ENCODE measurements at regions not wholly inside any gene's neighbourhood (a gene's known extent, or its start where the extent isn't known, plus 50 kb on each side); places are given as distances from the start of the nearest gene placed in this dataset.

GRCh38 chr17:72407336-72407909 is 286.6 kb downstream of the SOX9 start:
- peaks cover 93% of the 10 kb centered on the region for H3K4me1 ChIP-seq
- Mint-ChIP-seq H3K27ac (ENCODE audit: unreplicated experiment) (peak overlapping the region; percentile 97), H3K36me3 (ENCODE audit: insufficient read depth, unreplicated experiment) (peaks cover 33% of the 10 kb centered on the region), H3K4me3 (ENCODE audit: unreplicated experiment) (no peak overlapping the region), H3K9me3 (ENCODE audit: unreplicated experiment) (peaks cover 12% of the 10 kb centered on the region), H3K27me3 (ENCODE audit: insufficient read depth, unreplicated experiment) (no peaks in the 10 kb centered on the region), H3K4me1 (ENCODE audit: low read depth, unreplicated experiment) (peaks cover 53% of the 10 kb centered on the region)
- H3K4me3 ChIP-seq (ENCODE audit: low read depth, low read length), result no peak overlapping the region
- 0 out of 2 replicates have a peak, but pooled peaks cover 5% of the 10 kb centered on the region for H3K36me3 ChIP-seq (ENCODE audit: control insufficient read depth, insufficient read depth, low read length)
- no peak for TF ChIP-seq CTCF (IDR thresholded peaks at IDR 0.05; ENCODE audit: insufficient read depth in 1 of 2, low read depth in 1 of 2, low read length in 1 of 2, severe bottlenecking in 1 of 2, unreplicated experiment in 1 of 2)
- intact Hi-C loops (cut with micrococcal nuclease; ENCODE audit: unreplicated experiment), result no loop called here
- CTCF ChIA-PET, result no interaction called here
- POLR2A ChIA-PET, result no interaction called here
- no peaks in the 10 kb centered on the region for H3K27me3 ChIP-seq (replicated peaks; ENCODE audit: control insufficient read depth, insufficient read depth, low read length)
- H3K9me3 ChIP-seq, result 0 out of 2 replicates have a peak, but pooled peaks cover 3% of the 10 kb centered on the region
- no TSS peak for BruUV-seq (replicated peaks)
- DNase-seq, result no peak

- H3K27me3 Mint-ChIP-seq (ENCODE audit: insufficient read depth, unreplicated experiment), result no peaks in the 10 kb centered on the region
- POLR2A ChIA-PET, result interaction anchor here (0.6 kb wide), 1 partner anchor 288 kb away, joined by 10 read pairs; no protein-coding TSS in a partner anchor
- peak overlapping the region; percentile 97 for H3K27ac Mint-ChIP-seq (ENCODE audit: unreplicated experiment)
- Histone ChIP-seq H3K4me3 (ENCODE audit: low read depth, low read length) (no peak overlapping the region), H3K9me3 (0 out of 2 replicates have a peak, but pooled peaks cover 3% of the 10 kb centered on the region), H3K4me1 (peaks cover 93% of the 10 kb centered on the region), H3K36me3 (ENCODE audit: control insufficient read depth, insufficient read depth, low read length) (0 out of 2 replicates have a peak, but pooled peaks cover 3% of the 10 kb centered on the region), H3K27me3 (replicated peaks; ENCODE audit: control insufficient read depth, insufficient read depth, low read length) (no peaks in the 10 kb centered on the region)
- TF ChIP-seq CTCF (IDR thresholded peaks at IDR 0.05; ENCODE audit: insufficient read depth in 1 of 2, low read depth in 1 of 2, low read length in 1 of 2, severe bottlenecking in 1 of 2, unreplicated experiment in 1 of 2), result no peak
- intact Hi-C loops (cut with micrococcal nuclease; ENCODE audit: unreplicated experiment), result no loop called here
- CTCF ChIA-PET, result no interaction called here
- BruUV-seq (replicated peaks), result no TSS peak
- H3K9me3 Mint-ChIP-seq (ENCODE audit: unreplicated experiment), result peaks cover 12% of the 10 kb centered on the region
- no peak for DNase-seq
- H3K36me3 Mint-ChIP-seq (ENCODE audit: insufficient read depth, unreplicated experiment), result peaks cover 38% of the 10 kb centered on the region
- H3K4me3 Mint-ChIP-seq (ENCODE audit: unreplicated experiment), result no peak overlapping the region
- peaks cover 57% of the 10 kb centered on the region for H3K4me1 Mint-ChIP-seq (ENCODE audit: low read depth, unreplicated experiment)
These were observed 287.1 kb downstream of the SOX9 start for GRCh38 chr17:72407931-72408330.

GRCh38 chr17:72408641-72409040 is 287.8 kb downstream of the SOX9 start:
- POLR2A ChIA-PET, result no interaction called here
- CTCF ChIA-PET, result no interaction called here
- Mint-ChIP-seq H3K9me3 (ENCODE audit: unreplicated experiment) (peaks cover 12% of the 10 kb centered on the region), H3K4me3 (ENCODE audit: unreplicated experiment) (no peak overlapping the region), H3K4me1 (ENCODE audit: low read depth, unreplicated experiment) (peaks cover 60% of the 10 kb centered on the region), H3K27ac (ENCODE audit: unreplicated experiment) (peak overlapping the region; percentile 97), H3K27me3 (ENCODE audit: insufficient read depth, unreplicated experiment) (no peaks in the 10 kb centered on the region), H3K36me3 (ENCODE audit: insufficient read depth, unreplicated experiment) (peaks cover 45% of the 10 kb centered on the region)
- H3K4me3 ChIP-seq (ENCODE audit: low read depth, low read length), result no peak overlapping the region
- 0 out of 2 replicates have a peak, but pooled peaks cover 3% of the 10 kb centered on the region for H3K36me3 ChIP-seq (ENCODE audit: control insufficient read depth, insufficient read depth, low read length)
- no peak for DNase-seq
- intact Hi-C loops (cut with micrococcal nuclease; ENCODE audit: unreplicated experiment), result no loop called here
- H3K4me1 ChIP-seq, result peaks cover 89% of the 10 kb centered on the region
- no peaks in the 10 kb centered on the region for H3K27me3 ChIP-seq (replicated peaks; ENCODE audit: control insufficient read depth, insufficient read depth, low read length)
- H3K9me3 ChIP-seq, result 0 out of 2 replicates have a peak, but pooled peaks cover 3% of the 10 kb centered on the region
- BruUV-seq (replicated peaks), result no TSS peak
- no peak for TF ChIP-seq CTCF (IDR thresholded peaks at IDR 0.05; ENCODE audit: insufficient read depth in 1 of 2, low read depth in 1 of 2, low read length in 1 of 2, severe bottlenecking in 1 of 2, unreplicated experiment in 1 of 2)

All from Caco-2 (cell line).